ENCODE measurements at regions not wholly inside any gene's neighbourhood (a gene's known extent, or its start where the extent isn't known, plus 50 kb on each side); places are given as distances from the start of the nearest gene placed in this dataset.

DNA sequence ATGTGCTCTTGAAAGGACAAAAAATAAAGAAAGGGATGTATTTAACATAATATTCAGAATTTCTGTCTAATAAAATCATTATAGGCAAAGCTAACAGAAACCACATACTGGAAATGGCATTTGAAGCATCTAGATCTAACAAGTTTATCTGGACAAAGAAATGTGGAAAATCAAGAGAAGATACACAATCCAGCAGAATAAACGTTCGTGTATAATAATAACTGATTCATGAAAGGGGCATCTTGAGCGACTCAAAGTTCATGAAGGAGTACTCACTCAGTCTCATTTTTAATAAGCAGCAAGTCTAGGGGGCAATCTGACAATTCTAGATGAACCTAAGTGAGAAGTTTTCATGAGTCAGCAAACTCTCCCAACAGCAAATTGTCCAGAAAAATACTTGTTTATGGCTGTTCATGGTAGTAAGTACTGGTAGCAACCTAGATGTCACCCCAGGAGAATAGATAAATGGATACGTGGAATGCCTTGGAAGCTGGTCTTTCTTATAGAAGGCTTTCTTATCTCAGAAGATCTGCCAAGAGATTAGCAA lies 541.8 kb downstream of the INHBA start:
- no peak for DNase-seq

GRCh38 chr7:41156268-41156667 lies 546.6 kb downstream of the INHBA start:
- no peak for DNase-seq

GRCh38 chr7:41153268-41153667 lies 549.6 kb downstream of the INHBA start:
- DNase-seq, result no peak

GRCh38 chr7:41152179-41152678 lies 550.7 kb downstream of the INHBA start:
- DNase-seq, result no peak

- DNase-seq, result no peak
These were observed 553.3 kb downstream of the INHBA start for GRCh38 chr7:41149576-41149975.

DNA sequence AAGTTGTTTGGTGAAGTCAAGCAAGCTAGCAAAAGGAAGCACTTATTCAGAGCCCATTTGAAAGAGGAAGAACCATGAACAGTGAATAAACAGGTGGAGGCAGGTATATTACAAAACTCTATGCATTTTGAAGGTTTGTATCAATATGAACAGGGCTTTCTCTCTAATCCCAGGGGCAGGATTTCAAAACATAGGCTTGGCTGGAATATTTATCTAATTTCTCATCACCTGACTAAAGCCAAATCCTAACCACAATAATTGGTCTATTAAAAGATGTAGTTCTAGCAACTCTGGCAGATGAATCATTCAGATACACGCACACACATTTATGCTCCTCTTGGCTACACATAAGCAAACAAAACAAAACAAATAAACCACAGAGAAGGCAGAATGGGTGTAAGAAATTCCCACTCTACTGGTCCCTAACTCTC lies 554.4 kb downstream of the INHBA start:
- no peak for DNase-seq

- no peak for DNase-seq
These were observed 555.0 kb downstream of the INHBA start for GRCh38 chr7:41147606-41148485.

- no peak for DNase-seq
These were observed 556.5 kb downstream of the INHBA start for GRCh38 chr7:41146429-41146828.

DNA sequence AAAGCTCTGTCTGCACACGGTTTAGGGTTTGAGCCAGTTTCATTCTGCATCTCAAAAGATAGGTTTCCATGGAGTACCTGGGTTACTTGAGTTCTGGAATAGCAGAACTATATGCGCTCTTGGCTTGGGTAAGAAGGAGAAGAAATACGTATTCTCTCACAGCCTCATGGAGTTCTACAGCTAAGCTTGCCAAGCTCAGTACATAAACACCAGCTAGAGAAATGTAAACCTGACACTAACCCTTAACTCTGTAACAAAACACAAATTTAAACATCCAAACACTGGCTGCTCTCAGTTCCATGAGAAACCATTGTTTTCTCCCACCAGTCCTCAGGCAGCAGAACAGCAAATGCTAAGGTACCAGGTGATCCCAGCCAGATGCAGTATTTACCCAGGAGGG lies 557.2 kb downstream of the INHBA start:
- no peak for DNase-seq

GRCh38 chr7:41142904-41143473 lies 559.9 kb downstream of the INHBA start:
- no peak for DNase-seq

DNA sequence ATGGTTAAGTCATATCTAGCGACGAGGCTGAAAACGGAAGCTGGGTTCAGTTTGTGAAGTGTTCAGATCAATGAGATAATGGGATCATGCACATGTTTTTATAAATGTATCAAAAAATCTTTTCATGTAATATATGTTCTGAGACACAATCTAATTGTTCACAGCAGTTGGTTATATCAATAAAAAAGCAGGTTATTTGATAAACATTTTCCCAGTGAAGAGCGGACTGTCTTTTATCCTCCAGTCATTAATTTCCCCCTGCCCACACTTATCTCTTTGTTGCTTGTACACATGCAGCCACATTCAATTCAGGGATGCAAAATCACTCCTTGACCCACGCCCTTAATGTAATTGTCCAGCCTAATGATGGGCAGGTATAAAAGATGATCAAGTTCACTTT lies 563.1 kb downstream of the INHBA start:
- no peak for DNase-seq

DNA sequence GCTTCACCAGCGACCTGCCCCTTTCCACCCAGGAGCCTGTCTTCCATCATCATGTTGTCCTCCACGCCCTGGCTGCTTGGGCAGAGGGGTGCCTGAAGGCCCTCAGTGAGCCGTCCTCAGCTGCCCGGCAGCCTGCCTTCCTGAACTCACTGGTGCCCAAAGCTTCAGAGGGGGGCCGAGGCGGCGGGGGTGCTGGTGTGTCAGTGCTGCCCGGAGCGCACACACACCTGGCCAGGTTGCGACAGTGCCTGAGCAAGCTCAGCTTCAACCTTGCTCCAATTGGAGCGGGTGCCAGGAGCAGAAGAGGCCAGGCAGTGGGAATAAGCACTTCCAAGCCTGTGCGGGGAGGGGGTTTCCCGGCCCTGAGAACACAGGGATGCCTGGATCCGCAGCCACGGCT lies 566.3 kb downstream of the INHBA start:
- DNase-seq, result no peak

GRCh38 chr7:41135511-41135910 lies 567.4 kb downstream of the INHBA start:
- no peak for DNase-seq

DNA sequence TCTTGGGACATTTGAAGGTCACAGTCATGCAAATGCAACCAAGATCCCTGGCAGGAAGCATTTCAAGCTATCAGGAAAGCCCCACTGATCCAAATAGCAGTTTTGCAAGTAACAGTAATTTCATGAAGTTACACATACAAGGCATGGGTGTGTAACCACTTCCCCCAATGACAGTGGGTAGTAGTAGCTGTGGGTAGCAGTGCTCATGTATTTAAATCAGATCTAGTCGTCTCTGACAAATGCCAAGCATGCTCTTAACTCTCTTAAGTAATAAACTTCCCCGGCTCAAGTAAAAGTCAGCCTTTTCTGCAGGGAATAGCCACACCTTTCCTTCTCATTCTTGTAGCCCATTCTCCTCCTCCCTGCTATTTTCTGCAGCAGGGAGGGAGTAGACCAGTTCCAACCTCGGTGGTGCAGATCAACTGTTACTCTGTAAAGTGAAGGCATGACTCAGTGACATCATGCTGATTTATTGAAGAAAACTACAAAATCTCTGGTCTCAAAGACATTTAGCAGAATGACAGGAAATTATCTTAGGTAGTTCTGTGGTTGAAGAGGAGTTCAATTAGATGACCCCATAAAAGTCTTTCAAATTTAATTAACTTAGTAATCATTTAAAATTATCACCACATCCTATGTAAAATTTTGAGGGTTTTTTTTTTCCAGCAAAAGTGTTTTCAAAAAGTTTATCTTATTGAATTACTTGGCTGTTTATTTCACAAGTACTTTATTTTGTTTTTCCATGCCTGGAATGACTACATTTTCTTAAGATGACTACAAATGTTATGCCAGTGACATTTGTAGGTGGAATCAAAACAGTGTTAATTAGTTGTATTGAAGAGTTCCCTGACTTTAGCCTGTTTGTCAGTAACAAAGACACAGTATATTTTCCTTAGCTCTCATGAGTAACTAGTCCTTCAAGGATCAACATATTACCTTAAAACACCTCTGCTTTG lies 568.3 kb downstream of the INHBA start:
- no peak for DNase-seq

- DNase-seq, result no peak
These were observed 569.1 kb downstream of the INHBA start for GRCh38 chr7:41133690-41134299.

GRCh38 chr7:41131956-41132355 lies 570.9 kb downstream of the INHBA start:
- no peak for DNase-seq

GRCh38 chr7:41130561-41131236 lies 572.2 kb downstream of the INHBA start:
- no peak for DNase-seq

DNA sequence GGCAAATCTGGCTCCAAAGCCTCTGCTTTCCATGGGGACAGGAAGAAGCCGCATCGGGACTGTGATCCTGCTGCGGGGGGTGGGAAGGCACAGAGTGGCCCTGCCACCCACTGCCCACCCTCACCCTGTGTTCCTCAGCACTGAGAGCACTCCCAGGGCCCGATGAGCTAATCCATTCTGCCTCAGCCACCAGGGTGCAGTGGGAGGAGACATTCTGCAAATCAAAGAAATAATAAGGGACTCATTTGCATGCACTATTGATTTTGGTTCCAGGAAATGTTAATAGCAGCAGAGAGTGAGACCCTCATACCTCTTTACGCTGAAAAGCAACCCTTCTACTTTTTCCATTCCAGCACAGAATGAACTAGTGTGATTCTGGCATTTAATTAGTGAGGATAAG lies 572.8 kb downstream of the INHBA start:
- DNase-seq, result no peak

- DNase-seq, result no peak
These were observed 577.5 kb downstream of the INHBA start for GRCh38 chr7:41125343-41125742.

DNA sequence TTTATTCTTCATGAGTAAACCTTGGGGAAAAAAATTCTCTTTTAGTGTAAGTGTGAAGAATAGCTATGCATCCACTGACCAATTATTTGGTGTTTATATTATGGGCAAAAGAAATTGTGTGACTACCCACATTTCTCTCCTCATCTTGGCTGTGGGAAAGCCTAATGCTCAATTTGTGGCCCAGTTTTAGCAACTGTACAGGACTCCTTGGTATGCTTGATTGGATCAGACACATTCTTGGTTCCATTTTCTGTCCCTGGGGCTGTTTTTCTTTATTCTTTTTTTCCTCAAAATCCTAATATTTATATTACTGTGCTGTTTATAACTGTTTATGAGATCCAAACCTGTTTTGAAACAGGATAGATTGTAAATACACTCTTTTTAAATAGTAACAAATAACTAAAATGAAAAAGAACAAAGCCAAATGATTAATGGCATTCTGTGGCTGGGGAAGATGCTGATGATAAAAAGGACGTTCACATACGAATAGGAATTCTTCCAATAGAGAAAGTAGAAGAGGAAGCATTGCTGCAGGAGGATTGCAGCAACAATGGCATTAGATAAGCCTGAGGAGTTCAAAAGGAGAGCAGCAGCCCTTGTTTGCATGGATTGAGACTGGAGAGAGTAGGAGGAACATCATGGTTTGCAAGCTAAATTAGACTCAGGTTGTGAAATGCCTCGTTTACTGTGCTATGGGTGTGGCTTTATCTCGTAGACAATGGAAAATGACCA lies 580.5 kb downstream of the INHBA start:
- no peak for DNase-seq

DNA sequence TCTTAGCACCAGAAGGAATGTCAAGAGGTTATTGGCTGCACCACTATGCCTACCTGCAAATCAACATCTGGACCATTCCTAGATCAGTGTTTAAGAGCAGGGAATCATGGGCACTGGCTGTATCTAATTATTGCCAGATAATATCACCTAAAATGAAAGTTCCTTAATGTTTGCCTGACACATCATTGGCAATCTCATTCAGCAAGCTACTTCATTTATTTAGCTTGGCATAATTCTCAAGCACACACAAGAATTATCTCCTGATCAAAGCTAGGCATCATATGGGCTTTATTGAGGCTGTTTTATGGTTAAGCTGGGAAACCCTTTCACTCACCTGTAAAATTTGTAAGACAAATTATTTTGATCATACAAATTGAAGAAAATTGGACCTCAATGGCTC lies 581.7 kb downstream of the INHBA start:
- no peak for DNase-seq

All from CD4-positive, alpha-beta T cell treated with Interleukin-15 for 1 hour (primary cell).